C4-2B (cell line): ENCODE measurements at regions not wholly inside any gene's neighbourhood (a gene's known extent, or its start where the extent isn't known, plus 50 kb on each side); places are given as distances from the start of the nearest gene placed in this dataset.

ENCODE experiments used
- CTCF ChIP-seq: fragments of 450-650 bp; conservative IDR thresholded peaks from 2 replicates; pipeline ENCODE4 v1.5.1; 2017; ENCODE audit warnings: mild to moderate bottlenecking
- ZFX ChIP-seq: fragments of 450-650 bp; IDR thresholded peaks from 2 replicates; pipeline ENCODE4 v1.6.1; 2017

- TF ChIP-seq CTCF (no peak), ZFX (no peak)
Observed at GRCh38 chr9:26375448-26375847, 517.2 kb downstream of the CAAP1 start.
